SIG-M5 (cell line): ENCODE measurements at regions not wholly inside any gene's neighbourhood (a gene's known extent, or its start where the extent isn't known, plus 50 kb on each side); places are given as distances from the start of the nearest gene placed in this dataset.
"Not testable (repeated sequence)": the region's sequence is repeated elsewhere in the genome, so short reads cannot be mapped to it uniquely, and the experiment has no call there.

Experiments used
- DNase-seq: peaks from one replicate; lab custom pipeline; 2025; lab: John Stamatoyannopoulos, UW

DNA sequence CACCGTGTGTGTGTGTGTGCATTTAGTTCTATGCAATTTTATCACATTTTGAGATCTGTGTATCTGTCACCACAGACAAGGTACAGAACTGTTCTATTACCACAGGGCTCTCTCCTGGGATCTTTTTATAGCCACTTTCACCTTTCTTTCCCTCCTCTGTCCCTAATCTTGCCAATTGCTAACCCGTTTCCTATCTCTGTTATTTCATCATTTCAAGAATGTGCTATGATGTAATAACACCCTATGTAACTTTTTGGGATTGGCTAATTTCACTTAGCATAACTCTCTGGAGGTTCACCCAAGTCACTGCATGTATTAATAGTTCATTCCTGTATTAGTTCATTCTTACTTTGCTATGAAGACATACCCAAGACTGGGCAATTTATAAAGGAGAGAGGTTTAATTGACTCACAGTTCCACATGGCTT, 657.7 kb downstream of the QKI start:
- DNase-seq: no peak

DNA sequence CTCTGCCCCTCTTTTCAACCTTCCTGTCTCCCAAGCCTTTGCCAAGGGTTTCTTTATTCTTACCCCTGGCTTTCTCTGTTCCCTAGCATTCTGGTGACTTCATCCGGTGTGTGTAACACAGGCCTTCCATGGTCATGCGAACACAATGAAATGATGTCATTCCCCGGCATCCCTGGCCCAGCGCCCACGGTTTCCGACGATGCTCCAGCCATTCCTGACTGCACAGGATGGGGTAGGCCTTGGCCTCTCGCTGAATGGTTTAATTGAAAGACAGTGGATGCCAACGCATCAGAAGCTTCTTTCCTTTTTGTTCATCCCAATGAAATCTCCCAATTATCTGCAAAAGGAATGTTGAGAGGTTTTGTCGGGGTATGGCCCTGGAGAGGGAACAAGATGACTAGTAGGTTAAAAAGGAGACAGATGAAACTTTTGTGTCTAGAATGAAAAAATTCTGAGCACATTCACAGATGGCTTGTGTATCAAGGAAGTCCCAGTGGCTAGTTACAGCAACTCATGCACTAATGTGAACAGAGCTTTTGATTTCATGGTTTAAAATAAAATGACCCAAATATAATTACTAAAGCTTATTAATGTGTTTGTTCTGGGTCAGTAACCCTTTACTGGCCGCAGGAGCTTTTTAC, 655.0 kb downstream of the QKI start:
- DNase-seq: no peak

- no peak for DNase-seq
Observed at GRCh38 chr6:164068527-164068926, 654.0 kb downstream of the QKI start.

DNA sequence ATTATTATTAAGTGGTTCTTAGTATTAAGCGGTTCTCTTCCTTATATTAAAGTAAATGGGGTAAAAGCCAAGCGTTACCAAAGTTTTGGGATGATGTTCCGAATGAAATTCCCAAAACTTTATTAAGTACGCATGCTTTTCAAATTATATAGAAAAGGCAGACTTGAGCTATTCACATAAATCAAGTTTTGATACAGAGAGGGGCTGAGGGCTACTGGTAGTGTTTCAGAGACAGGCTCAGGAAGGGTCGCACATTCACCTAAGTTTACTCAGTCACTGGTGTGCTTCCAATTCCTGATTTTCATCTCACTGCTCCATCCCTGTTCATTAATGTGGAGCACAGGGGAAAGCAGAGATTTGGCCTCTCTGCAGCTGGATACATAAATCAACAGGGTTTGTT, 652.2 kb downstream of the QKI start:
- no peak for DNase-seq

DNA sequence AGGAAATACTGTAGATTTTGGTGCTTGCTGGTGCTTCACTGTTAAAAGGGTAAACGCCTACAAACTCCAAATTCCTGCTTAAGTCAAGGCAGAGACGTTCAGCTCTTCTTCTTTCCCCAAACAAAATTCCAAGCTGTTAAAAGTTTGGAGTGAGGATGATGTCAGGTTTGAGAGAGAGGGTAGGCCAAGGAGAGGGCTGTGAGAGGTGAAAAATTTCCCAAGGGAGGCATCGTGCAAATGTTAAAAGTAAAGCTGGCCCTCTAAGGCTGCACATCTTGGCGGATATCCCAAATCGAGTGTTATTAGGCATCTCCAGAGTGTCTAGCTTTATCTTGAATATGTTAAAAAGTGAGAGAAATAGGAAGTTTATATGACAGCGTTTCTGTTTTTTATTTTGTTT, 651.8 kb downstream of the QKI start:
- DNase-seq: no peak

- no peak for DNase-seq
Observed at GRCh38 chr6:164063346-164063745, 648.8 kb downstream of the QKI start.

GRCh38 chr6:164062872-164063271, 648.4 kb downstream of the QKI start:
- DNase-seq: no peak

DNA sequence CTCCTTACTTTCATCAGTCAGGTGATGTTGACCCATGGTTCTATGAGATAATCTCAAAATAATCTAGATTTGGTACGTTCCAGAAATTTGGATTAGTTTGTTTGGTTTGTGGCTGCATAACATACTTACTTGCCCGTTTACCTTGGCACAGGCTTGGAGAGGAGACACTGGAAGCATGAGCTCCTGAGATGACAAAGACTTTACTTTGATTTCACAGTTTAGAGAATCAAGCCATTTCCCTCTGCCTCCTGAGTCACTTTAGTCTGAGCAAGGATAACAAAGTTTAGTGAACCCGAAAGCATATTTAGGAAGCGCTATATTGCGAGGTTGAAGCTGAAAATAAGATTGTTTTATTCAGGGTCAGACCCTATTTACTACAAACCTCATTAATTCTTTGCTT, 643.4 kb downstream of the QKI start:
- DNase-seq: no peak

DNA sequence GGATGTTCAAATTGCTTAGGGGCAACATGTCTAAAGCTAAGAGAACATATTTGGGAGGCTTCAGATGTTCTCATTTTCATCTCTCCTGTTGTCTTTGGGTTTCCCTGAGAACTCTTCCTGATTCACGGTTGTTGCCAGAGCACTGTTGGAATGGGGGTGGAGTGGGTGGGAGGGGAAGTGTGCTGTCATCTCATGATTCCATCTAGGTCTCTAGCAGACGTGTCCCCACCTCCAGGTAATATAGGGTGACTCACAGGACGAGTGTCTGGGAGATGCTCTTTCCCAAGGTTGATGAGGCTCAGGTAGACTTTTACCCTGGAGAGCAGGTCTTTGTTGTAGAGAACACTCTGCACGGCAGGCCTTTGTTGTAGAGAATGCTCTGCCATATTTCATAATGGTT, 636.9 kb downstream of the QKI start:
- DNase-seq: no peak

GRCh38 chr6:164049517-164049988, 635.0 kb downstream of the QKI start:
- no peak for DNase-seq

DNA sequence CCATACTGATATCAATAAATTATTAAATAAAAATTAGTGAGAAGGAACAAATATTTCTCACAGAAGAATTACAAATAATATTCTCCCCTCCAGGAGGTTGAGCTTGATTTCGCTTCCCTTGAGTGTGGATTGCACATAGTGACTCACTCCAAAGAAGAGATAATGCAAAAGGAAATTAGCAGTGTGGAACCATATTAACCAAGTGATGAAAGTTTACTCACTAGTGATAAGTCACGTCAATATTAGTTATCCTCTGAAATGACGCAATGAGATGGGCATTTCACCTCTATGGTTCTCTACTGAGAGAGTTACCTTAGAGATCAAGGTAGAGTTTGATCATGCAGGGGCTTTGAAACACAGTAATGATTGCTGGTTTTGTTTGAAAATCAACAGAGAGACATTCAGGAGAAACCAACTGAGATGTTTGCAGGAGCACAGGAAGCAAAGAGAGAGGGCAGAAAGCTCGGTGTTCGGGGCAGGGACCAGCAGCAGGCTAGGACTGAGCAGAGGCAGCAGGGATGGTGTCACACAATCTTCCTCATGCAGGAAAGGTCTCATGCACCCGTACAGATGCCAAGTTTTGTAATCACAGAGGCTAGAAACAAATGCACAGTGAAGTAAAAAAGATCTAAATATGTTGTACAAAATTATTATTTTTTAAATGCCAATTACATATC, 634.5 kb downstream of the QKI start:
- DNase-seq: no peak

DNA sequence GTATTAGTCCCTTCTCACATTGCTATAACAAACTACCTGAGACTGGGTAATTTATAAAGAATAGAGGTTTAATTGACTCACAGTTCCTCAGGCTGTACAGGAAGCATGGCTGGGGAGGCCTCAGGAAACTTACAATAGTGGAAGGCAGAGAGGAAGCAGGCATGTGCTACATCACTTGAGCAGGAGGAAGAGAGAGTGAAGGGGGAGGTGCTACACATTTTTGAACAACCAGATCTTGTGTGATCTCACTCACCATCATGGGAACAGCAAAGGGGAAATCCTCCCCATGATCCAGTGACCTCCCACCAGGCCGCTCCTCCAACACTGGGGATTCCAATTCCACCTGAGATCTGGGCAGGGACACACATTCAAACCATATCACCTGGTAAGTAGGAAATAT, 630.6 kb downstream of the QKI start:
- no peak for DNase-seq

DNA sequence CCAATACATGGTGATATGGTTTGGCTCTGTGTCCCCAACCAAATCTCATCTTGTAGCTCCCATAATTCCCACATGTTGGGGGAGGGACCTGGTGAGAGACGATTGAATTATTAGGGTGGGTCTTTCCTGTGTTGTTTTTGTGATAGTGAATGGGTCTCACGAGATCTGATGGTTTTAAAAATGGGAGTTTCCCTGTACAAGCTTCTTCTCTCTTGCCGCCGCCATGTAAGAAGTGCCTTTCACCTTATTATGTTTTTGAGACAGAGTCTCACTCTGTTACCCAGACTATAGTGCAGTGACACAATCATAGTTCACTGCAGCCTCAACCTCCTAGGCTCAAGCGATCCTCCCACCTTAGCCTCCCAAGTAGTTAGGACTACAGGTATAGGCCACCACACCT, 629.1 kb downstream of the QKI start:
- not testable (repeated sequence) for DNase-seq

DNA sequence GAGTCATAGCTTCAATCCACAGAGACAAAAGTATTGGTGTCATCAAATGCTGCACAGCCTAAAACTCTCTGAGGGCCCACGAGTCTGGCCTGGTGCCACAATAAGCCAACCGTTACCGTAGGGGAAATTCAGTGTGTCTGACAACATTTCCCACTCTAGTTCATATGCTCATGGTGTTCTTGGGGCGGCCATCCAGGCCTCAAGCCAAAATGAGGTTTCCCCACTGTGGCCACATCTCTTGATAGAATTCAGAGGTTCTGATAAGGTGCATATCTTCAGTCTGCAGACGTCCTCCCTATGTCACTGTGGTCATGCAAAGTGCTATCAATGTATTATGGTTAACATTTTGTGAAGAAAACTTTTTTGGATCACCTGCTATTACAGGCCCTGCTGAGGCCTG, 627.7 kb downstream of the QKI start:
- no peak for DNase-seq

DNA sequence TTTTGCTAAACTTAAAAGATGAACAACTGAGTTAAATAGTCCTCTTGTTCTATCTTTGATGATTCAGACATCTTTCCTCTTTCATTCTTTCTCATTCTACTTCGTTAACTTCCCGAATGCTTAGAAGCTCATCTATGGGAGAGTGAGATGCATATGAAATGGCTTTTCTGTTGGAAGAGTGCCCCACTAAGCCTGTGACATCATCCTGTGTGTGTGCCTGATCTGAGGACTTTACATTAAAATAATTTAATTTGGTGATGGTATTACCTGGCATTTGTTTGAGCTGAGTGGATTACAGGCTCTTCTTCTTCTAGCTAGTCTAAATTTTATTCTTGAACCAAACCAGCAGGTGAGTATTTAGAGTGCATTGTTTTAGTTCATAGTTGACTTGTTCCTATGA, 626.5 kb downstream of the QKI start:
- no peak for DNase-seq

GRCh38 chr6:164039954-164040375, 625.4 kb downstream of the QKI start:
- DNase-seq: no peak

GRCh38 chr6:164037171-164037870, 622.8 kb downstream of the QKI start:
- DNase-seq: no peak

DNA sequence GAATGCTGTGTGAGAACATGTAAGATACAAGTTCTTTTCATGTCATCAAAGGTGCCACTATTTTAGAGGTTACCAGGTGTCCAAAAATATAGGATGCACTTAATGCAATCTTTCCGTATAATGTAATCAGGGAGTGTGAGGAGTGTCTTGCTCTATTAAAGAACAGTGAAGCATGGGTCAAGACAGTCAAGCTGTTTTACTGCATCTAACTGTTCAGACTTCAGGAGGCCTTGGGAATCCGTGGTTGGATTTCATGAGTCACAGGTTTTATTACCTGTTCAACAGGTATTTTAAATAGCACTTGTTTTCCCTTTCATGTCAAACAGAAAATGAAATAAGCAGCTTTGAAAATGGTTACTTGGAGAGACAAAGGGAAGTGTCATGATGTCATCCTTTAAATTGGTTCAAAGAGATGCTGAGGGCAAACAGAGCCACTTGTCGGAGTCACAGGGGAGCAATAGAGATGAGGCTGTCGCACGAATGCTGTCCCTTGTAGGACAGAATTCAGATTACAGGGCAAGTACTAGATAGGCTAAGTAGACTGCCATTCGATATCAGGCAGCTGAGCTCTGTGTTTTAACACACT, 621.5 kb downstream of the QKI start:
- no peak for DNase-seq

- no peak for DNase-seq
Observed at GRCh38 chr6:164034602-164035140, 620.2 kb downstream of the QKI start.

- DNase-seq: no peak
Observed at GRCh38 chr6:164025180-164025579, 610.7 kb downstream of the QKI start.

DNA sequence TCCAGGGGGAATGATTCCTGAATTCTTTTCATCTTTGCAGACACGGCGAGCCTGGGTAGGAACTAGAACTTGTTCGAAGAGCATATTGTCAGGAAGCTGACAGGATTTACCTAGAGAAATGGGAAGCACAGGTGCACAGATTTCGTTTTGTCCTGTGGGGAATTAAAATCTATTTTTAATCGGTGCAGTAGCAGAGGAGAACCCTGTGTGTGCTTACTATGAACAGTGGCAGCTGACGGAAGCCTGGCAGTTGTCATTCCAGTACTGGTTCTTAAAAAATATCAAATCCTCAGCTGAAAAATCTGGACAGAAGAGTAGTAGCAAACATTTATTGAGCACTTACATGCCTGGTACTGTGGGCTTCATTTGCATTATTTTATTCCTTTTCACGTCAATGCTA, 609.0 kb downstream of the QKI start:
- no peak for DNase-seq

DNA sequence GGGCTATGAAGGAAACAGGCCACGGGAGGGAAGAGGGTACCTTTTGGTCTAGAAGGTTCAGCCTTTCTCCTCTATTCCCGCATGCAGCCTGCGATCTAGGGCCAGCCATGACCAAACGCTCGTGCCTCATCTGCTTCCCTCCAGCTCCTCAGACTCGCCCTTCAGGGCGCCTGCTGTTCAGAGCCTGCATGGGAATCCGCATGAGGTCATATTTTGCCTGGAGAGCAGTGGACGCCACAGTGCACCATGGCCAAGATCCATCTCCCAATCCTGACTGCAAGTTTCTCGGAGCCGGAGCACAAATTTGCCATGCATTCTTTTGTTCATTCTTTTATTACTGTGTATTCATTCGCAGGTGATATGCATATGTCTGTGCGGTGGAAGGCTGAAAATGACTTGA, 608.1 kb downstream of the QKI start:
- DNase-seq: no peak
